Activated naive CD4-positive, alpha-beta T cell treated with anti-CD3 and anti-CD28 coated beads, Interleukin-2, amount 50 U/mL, for 24 hours (primary cell): ENCODE measurements at regions not wholly inside any gene's neighbourhood (a gene's known extent, or its start where the extent isn't known, plus 50 kb on each side); places are given as distances from the start of the nearest gene placed in this dataset.
"Not testable (repeated sequence)": the region's sequence is repeated elsewhere in the genome, so short reads cannot be mapped to it uniquely, and the experiment has no call there.

Experiments
- H3K27ac Mint-ChIP-seq: one replicate; pipeline ENCODE4 v1.8.0; 2021; ENCODE audit warnings: mild to moderate bottlenecking, mixed read lengths
- H3K27me3 Mint-ChIP-seq: one replicate; pipeline ENCODE4 v1.8.0; 2021; ENCODE audit warnings: mixed read lengths
- H3K36me3 Mint-ChIP-seq: one replicate; pipeline ENCODE4 v1.8.0; 2021; ENCODE audit warnings: mixed read lengths
- H3K4me1 Mint-ChIP-seq: one replicate; pipeline ENCODE4 v1.8.0; 2021; ENCODE audit warnings: mixed read lengths
- H3K4me3 Mint-ChIP-seq: one replicate; pipeline ENCODE4 v1.8.0; 2021; ENCODE audit warnings: mild to moderate bottlenecking, mixed read lengths
- H3K9me3 Mint-ChIP-seq: one replicate; pipeline ENCODE4 v1.8.0; 2021; ENCODE audit warnings: mixed read lengths

DNA sequence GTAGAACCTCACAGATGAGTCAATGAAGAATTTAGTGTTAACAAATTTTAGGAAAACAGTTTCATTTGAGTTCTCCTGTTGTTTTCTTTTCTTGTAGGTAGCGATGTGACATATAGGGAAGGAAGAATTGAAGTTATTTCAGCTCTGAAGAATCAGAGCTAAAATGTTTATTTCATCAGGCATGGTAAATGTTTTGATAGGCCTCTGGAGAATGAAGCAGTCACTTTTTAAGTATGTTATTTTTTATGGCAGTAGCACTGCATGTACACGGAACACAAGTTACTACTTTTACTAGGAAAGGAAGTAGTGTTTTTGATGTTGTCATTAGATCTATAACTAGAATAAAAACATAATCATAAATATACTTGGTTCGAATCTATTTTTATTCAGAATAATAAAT is 1357.3 kb upstream of the CITED2 start:
- no peaks in the 10 kb centered on the region for H3K36me3 Mint-ChIP-seq
- no peak overlapping the region for H3K4me3 Mint-ChIP-seq
- H3K9me3 Mint-ChIP-seq = no peaks in the 10 kb centered on the region
- H3K27me3 Mint-ChIP-seq = peaks cover 2% of the 10 kb centered on the region
- no peaks in the 10 kb centered on the region for H3K4me1 Mint-ChIP-seq
- H3K27ac Mint-ChIP-seq = no peak overlapping the region

DNA sequence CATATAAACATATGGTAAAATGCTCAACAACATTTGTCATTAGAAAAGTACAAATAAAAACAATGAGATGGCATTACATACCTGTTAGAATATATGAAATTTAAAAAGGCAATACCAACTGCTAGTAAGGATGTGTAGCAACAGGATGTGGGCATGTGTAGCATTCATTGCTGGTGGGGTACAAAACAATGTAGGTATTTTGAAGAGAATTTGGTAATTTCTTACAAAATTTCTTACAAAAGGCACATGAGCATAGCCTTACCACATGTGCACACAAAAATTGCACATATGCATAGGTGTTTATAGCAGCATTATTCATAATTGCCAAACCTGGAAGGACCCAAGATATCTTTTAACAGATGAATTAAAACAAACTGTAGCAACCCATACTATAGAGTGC is 1355.1 kb upstream of the CITED2 start:
- H3K4me3 Mint-ChIP-seq = no peak overlapping the region
- no peaks in the 10 kb centered on the region for H3K36me3 Mint-ChIP-seq
- H3K4me1 Mint-ChIP-seq = no peaks in the 10 kb centered on the region
- H3K9me3 Mint-ChIP-seq = no peaks in the 10 kb centered on the region
- peaks cover 2% of the 10 kb centered on the region for H3K27me3 Mint-ChIP-seq
- no peak overlapping the region for H3K27ac Mint-ChIP-seq

DNA sequence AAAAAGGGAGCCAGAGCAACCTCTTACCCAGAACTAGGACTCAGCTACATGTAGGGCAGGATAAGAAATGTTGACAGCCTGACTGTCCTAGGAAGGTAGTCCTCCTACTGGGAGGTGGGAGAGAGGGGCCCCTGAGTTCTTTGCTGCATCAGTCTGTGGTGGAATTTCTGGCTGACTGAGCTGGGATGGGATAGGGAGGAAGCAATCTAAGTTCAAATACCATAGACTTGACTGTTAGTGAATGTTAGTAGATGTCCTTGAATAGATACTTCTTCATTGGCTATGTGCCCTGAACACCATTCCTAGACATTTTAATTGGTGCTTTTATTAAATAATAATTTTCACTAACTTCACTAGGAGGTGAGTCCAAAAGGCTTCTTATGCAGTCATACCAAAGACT is 1343.6 kb upstream of the CITED2 start:
- Mint-ChIP-seq H3K27me3 (peaks cover 3% of the 10 kb centered on the region), H3K27ac (no peak overlapping the region), H3K4me3 (no peak overlapping the region), H3K36me3 (no peaks in the 10 kb centered on the region), H3K9me3 (peaks cover 11% of the 10 kb centered on the region), H3K4me1 (no peaks in the 10 kb centered on the region)

DNA sequence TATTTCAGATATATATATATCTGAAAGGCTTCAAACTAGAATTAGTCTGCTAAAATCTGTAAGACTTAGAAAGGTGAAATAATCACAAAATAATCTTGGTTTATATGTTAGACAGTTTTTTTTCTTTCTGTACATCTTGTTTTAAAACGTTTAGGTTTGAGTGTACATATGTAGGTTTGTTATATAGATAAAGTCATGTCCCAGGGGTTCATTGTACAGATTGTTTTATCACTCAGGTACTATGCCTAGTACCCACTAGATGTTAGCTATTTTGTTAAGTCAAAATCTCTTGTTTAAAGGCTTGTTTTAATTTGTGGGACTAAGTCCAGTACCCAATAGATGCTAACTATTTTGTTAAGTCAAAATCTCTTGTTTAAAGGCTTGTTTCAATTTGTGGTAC is 1339.0 kb upstream of the CITED2 start:
- Mint-ChIP-seq H3K27me3 (peaks cover 2% of the 10 kb centered on the region), H3K27ac (no peak overlapping the region), H3K36me3 (no peaks in the 10 kb centered on the region), H3K9me3 (peaks cover 11% of the 10 kb centered on the region), H3K4me3 (no peak overlapping the region), H3K4me1 (no peaks in the 10 kb centered on the region)

DNA sequence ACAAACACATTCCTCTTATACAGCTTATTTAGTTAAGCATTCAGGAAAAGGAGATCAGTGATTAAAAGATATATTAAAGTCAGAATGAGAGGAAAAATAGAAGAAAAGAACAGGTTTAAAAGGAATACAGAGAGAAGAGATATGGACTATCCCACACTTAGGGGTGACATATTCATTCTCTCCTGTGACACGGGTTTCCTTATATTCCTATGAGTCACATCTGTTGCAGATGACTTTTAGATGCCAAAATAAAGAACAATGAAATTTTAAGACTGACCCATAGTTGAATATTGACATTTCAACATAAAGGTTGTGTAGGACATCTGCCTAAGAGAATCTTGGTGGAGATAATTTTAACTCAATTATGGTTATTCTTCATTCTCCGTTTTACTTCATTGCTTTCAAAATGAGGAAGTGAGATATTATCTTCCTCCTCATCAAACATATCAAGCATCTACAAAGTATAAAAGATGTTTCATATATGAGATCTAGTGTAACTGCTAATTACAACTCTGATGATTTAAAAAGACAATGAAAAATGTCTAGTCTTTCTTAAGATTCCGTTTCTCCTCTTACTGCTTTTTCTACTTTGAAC is 1336.7 kb upstream of the CITED2 start:
- Mint-ChIP-seq H3K4me1 (no peaks in the 10 kb centered on the region), H3K27ac (no peak overlapping the region), H3K4me3 (no peak overlapping the region), H3K9me3 (peaks cover under 1% of the 10 kb centered on the region), H3K36me3 (no peaks in the 10 kb centered on the region), H3K27me3 (peaks cover 1% of the 10 kb centered on the region)

DNA sequence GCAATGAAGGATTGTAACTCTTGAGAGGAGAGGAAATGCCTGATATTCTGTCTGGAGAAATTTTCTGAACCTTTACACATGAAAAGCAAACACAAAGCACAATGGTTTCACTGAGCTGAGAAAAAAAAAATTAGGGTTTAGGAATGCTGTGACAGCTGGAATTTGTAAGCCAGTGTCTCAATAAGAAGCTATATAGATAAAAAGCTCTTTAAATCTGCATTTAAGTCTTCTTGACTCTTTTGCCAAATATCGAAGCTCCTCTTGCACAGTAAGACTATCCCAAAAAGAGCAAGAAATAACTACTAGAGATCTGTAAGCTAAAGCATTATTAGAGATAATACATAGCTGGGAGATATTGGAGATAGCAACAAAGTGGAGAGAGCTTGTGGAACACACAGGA is 1334.0 kb upstream of the CITED2 start:
- peaks cover 1% of the 10 kb centered on the region for H3K27me3 Mint-ChIP-seq
- H3K36me3 Mint-ChIP-seq = no peaks in the 10 kb centered on the region
- H3K4me1 Mint-ChIP-seq = no peaks in the 10 kb centered on the region
- H3K9me3 Mint-ChIP-seq = no peaks in the 10 kb centered on the region
- no peak overlapping the region for H3K4me3 Mint-ChIP-seq
- no peak overlapping the region for H3K27ac Mint-ChIP-seq

DNA sequence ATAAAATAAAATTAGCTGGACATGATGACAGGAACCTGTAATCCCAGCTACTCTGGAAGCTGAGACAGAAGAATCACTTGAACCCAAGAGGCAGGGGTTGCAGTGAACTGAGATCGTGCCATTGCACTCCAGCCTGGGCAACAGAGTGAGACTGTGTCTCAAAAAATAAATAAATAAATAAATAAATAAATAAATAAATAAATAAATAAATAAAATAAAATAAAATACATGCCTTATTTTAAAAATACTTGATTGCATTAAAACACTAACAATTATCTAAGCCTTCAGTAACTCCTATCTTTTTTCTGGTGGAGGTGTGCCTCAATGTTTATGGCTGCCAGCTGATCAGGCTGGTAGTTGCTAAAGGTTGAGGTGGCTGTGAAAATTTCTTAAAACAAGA is 1329.6 kb upstream of the CITED2 start:
- not testable (repeated sequence) for H3K27me3 Mint-ChIP-seq, H3K4me1 Mint-ChIP-seq, H3K9me3 Mint-ChIP-seq, H3K27ac Mint-ChIP-seq, H3K4me3 Mint-ChIP-seq, H3K36me3 Mint-ChIP-seq

DNA sequence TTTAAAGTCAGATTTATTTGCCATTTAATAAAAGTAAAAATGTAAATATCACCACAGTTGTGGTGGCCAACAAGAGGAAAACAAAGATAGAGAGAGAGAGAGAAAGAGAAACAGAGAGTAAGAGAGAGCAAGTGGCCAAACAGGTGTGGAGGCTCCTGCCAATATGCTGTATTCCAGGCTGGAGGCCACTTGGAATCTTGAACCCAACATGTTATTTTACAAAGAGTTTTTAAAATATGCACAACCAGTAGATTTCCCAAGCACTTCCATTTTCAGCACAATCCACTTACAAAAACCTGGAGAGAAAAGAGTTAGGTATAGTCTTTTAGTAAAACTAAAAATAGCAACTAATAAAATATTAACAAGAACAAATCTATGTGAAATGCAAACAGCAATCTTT is 1323.1 kb upstream of the CITED2 start:
- H3K36me3 Mint-ChIP-seq = no peaks in the 10 kb centered on the region
- no peak overlapping the region for H3K4me3 Mint-ChIP-seq
- H3K9me3 Mint-ChIP-seq = no peaks in the 10 kb centered on the region
- H3K4me1 Mint-ChIP-seq = no peaks in the 10 kb centered on the region
- H3K27me3 Mint-ChIP-seq = no peaks in the 10 kb centered on the region
- no peak overlapping the region for H3K27ac Mint-ChIP-seq

DNA sequence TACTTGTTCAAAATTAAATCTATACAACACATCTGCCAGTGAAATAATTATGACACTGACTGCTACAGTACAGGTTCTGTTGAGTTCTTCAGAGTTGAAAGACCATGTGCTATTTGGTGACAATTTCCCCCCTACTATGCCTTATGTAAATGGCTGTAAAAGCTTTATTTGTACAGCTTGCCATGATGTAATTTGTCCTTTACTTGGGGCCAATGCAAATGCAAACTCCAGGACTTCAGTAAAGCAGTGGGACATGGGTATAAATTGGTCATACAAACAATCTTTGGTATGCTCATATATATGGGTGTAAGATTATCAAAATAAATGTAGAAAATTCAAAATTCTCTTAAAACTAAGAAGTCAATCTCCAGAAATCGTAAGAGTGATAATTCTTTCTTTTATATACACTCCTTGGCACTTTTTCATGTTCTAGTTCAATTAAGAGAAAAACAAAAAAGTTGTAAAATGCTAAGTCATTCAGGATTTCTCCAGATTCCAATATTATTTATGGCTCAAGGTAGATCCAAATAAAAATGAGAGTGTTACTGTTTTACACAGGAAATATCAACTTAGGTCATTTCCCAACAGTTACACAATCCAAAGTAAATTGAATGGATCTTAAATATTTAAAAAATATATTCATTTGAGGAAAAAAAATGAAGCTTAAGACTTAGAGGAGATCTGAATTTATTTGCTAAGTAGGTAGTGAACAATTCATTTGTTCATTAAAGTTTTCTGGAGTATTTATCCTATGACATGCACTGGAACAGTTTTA is 1310.5 kb upstream of the CITED2 start:
- Mint-ChIP-seq H3K4me1 (no peaks in the 10 kb centered on the region), H3K36me3 (no peaks in the 10 kb centered on the region), H3K9me3 (no peaks in the 10 kb centered on the region), H3K27me3 (no peaks in the 10 kb centered on the region), H3K4me3 (no peak overlapping the region), H3K27ac (no peak overlapping the region)

DNA sequence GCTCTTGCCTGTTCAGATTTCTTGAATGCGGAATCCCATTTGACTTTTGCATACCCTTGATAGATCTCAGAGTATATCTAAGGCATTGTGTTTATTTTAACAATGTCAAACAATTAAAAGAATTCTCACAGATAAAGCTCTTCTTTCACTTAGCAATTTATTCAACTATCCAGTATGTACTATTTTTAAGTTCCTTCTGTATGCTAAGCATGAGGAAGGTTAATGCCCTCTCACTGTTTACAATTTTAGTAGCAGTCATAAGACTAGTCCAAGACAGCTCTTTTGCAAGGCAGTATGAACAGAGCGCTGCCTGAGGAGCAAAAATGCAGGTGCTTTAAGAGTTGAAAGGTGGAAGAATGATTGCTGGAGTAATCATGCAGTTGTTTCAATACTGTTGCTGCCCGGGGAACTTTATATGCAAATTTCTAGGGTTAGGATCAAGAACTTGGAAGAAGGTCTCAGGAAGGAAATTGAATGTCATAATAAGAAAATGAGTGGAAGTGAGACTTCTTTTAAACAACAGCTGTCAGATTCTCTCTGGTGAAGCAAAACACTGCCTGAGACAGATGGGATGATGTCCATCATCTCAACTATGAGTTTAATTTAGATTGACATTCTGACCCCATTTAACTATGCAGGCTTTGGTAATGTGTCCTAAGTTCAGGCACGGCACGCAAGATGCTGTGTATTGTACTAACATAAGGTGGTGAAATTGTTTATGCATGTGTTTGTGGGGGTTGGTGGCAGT is 1303.5 kb upstream of the CITED2 start:
- H3K4me1 Mint-ChIP-seq = no peaks in the 10 kb centered on the region
- H3K27me3 Mint-ChIP-seq = no peaks in the 10 kb centered on the region
- H3K4me3 Mint-ChIP-seq = no peak overlapping the region
- H3K9me3 Mint-ChIP-seq = no peaks in the 10 kb centered on the region
- H3K27ac Mint-ChIP-seq = no peak overlapping the region
- no peaks in the 10 kb centered on the region for H3K36me3 Mint-ChIP-seq

DNA sequence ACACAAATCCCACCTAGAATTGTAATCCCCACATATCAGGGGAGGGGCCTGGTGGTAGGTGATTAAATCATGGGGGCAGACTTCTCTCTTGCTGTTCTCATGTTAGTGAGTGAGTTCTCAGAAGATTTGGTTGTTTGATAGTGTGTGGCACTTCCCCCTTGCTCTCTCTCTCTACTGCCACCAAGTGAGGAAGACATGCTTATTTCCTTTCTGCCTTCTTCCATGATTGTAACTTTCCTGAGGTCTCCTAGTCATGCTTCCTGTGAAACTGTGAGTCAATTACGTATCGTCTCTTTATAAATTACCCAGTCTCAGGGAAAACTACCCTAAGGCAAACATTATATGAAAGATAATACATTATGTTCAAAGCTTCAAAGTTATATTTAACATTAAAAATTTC is 1297.5 kb upstream of the CITED2 start:
- no peaks in the 10 kb centered on the region for H3K4me1 Mint-ChIP-seq
- no peaks in the 10 kb centered on the region for H3K36me3 Mint-ChIP-seq
- peaks cover 1% of the 10 kb centered on the region for H3K27me3 Mint-ChIP-seq
- H3K27ac Mint-ChIP-seq = peak overlapping the region; percentile 15
- no peak overlapping the region for H3K4me3 Mint-ChIP-seq
- H3K9me3 Mint-ChIP-seq = no peaks in the 10 kb centered on the region

DNA sequence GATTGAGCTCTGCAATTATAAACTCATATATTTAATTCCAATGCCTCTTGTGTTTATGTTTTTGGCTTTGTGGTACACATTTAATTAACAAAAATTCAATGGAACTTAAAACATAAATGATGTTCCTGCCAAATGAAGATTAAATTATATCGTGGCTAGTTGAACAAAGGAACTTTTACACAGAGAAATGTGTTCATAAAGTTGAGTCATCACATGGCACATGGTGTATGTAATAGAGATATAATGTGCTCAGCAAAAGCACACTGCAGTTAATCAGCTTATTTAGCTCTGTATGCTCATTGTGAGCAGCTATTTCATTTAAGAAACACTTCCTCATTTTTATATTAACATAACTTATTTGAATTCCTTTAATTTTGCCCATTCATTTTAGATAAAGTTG is 1295.6 kb upstream of the CITED2 start:
- no peaks in the 10 kb centered on the region for H3K9me3 Mint-ChIP-seq
- no peak overlapping the region for H3K27ac Mint-ChIP-seq
- no peak overlapping the region for H3K4me3 Mint-ChIP-seq
- peaks cover 1% of the 10 kb centered on the region for H3K27me3 Mint-ChIP-seq
- H3K36me3 Mint-ChIP-seq = no peaks in the 10 kb centered on the region
- no peaks in the 10 kb centered on the region for H3K4me1 Mint-ChIP-seq

DNA sequence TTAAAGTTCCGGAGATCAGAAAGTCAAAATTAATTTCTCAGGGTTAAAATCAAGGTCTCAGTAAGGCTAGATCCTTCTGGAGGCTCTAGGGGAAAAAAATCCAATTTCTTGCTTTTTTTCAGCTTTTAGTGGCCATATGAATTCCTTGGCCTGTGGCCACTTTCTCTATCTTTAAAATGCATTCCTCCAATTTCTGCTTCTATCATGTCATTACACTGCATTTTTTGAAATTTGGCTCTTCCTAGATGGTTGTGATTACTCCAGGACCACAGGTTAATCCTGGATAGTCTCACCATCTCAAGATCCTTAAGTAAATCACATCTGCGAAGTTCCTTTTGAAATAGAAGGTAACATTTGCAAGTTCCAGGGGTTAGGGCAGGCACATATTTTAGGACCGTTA is 1294.9 kb upstream of the CITED2 start:
- H3K27ac Mint-ChIP-seq = no peak overlapping the region
- no peak overlapping the region for H3K4me3 Mint-ChIP-seq
- H3K4me1 Mint-ChIP-seq = no peaks in the 10 kb centered on the region
- H3K9me3 Mint-ChIP-seq = no peaks in the 10 kb centered on the region
- H3K27me3 Mint-ChIP-seq = peaks cover 1% of the 10 kb centered on the region
- no peaks in the 10 kb centered on the region for H3K36me3 Mint-ChIP-seq

DNA sequence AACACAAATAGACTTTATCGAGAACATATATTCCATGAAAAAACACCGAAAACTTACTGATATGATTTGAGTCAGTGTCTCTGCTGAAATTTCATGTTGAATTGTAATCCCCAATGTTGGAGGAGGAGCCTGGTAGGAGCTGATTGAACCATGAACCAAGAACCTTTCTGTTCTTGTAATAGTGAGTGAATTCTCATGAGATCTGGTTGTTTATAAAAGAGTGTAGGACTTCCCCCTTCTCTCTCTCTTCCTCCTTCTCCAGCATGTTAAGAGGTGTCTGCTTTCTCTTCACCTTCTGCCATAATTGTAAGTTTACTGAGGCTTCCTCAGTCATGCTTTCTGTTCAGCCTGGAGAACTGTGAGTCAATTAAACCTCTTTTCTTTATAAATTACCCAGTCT is 1289.3 kb upstream of the CITED2 start:
- no peaks in the 10 kb centered on the region for H3K9me3 Mint-ChIP-seq
- H3K36me3 Mint-ChIP-seq = no peaks in the 10 kb centered on the region
- H3K27ac Mint-ChIP-seq = no peak overlapping the region
- H3K27me3 Mint-ChIP-seq = no peaks in the 10 kb centered on the region
- no peaks in the 10 kb centered on the region for H3K4me1 Mint-ChIP-seq
- H3K4me3 Mint-ChIP-seq = no peak overlapping the region

DNA sequence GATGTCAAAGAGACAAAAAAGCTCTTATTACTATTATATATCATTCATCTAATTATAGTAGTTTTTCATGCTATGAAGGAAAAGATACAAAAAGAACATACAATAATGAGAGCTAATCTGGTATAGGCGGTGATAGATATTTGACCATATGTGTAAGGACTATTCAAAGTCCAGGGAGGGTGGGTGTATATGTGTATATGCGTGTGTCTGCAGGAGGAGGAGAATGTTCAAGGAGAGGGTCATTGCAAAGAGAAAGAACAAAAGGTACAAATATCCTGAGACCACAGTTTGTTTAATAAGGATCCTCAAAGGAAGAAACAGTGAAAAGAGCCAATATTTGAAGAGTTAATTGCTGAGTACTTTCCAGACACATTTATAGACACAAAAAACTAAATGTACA is 1288.6 kb upstream of the CITED2 start:
- no peak overlapping the region for H3K4me3 Mint-ChIP-seq
- no peaks in the 10 kb centered on the region for H3K9me3 Mint-ChIP-seq
- no peaks in the 10 kb centered on the region for H3K4me1 Mint-ChIP-seq
- no peak overlapping the region for H3K27ac Mint-ChIP-seq
- no peaks in the 10 kb centered on the region for H3K36me3 Mint-ChIP-seq
- H3K27me3 Mint-ChIP-seq = no peaks in the 10 kb centered on the region

DNA sequence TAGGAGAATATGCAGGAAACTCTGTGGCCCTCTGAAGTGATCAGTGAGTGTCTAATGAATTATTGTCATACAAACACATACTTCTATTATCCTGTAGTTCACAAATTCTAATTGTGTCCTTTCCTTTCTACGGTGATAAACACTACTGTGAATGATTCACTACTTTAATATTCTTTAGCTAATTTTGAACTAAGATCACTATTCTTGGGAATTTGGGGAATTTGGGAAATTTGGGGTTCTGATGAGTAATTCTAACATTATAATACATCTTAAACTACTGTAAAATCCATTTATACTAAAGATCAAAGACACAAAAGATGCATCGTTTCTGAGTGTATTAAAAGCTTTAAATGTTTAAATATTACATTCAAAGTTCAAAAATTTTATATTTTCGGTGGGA is 1287.2 kb upstream of the CITED2 start:
- H3K27me3 Mint-ChIP-seq = no peaks in the 10 kb centered on the region
- H3K9me3 Mint-ChIP-seq = no peaks in the 10 kb centered on the region
- H3K27ac Mint-ChIP-seq = no peak overlapping the region
- H3K4me3 Mint-ChIP-seq = no peak overlapping the region
- H3K36me3 Mint-ChIP-seq = no peaks in the 10 kb centered on the region
- no peaks in the 10 kb centered on the region for H3K4me1 Mint-ChIP-seq
